AG04450 (cell line): ENCODE measurements at regions not wholly inside any gene's neighbourhood (a gene's known extent, or its start where the extent isn't known, plus 50 kb on each side); places are given as distances from the start of the nearest gene placed in this dataset.
A peak's percentile ranks its signal among the peaks of the same experiment; 100 is the strongest.

ENCODE experiments used
- CTCF ChIA-PET: fragments of 300-600, 350-600 bp; formaldehyde crosslinking; extraction: SDS; loops from one replicate; lab custom pipeline; 2022; ENCODE audit warnings: antibody characterized with exemption, inconsistent platforms; lab: Charles Lee
- POLR2A ChIA-PET: fragments of 350-600 bp; formaldehyde crosslinking; extraction: SDS; loops from one replicate; lab custom pipeline; 2021; ENCODE audit warnings: antibody characterized with exemption, inconsistent platforms; lab: Yijun Ruan, JAX
- DNase-seq: peaks from one replicate; pipeline ENCODE4 v3.0.0-alpha.2; 2011; ENCODE audit warnings: low read depth, low spot score
- H3K27ac ChIP-seq: one replicate; pipeline ENCODE4 v1.5.1; 2012; ENCODE audit warnings: low read depth, low read length, control low read depth
- H3K27me3 ChIP-seq: one replicate; pipeline ENCODE4 v1.6.0; 2012; ENCODE audit warnings: low read length; ENCODE audit not compliant: control insufficient read depth, insufficient read depth
- H3K4me3 ChIP-seq: 2 replicates; pipeline ENCODE4 v1.5.1; 2011; ENCODE audit warnings: mild to moderate bottlenecking, low read depth, low read length, control low read depth
- H3K9me3 ChIP-seq: 2 replicates; pipeline ENCODE4 v1.5.1; 2012; ENCODE audit warnings: low read length; ENCODE audit not compliant: control insufficient read depth, insufficient read depth
- TF ChIP-seq, protein P1 (sequence below): IDR thresholded peaks from 2 replicates; pipeline ENCODE4 v1.5.1; 2011; ENCODE audit warnings: low read depth, low read length, control low read depth, inconsistent platforms

DNA sequence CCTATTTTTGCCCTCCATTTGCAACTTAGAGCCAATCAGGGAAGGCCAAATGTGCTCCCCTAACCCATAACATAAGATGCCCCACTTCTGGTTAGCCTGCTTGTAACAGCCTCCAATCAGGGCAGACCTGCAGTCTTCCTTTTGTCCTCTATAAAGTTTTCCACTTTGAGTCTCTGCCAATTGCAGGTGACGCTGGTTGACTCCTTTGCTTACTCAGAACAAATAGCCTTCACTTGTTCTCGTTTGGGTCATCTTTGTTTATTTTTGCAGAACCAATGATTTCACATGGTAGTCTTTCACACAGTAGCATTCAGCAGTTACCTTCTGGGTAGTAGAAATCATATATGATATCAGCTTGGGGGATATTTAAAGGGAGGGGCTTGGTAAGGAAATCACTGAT, 225.6 kb downstream of the MINAR1 start:
- ChIA-PET CTCF (interaction anchor here (0.6 kb wide), 1 partner anchor 101 kb away, joined by 3 read pairs; no protein-coding TSS in a partner anchor), POLR2A (no interaction called here)
- TF ChIP-seq, protein P1, sequence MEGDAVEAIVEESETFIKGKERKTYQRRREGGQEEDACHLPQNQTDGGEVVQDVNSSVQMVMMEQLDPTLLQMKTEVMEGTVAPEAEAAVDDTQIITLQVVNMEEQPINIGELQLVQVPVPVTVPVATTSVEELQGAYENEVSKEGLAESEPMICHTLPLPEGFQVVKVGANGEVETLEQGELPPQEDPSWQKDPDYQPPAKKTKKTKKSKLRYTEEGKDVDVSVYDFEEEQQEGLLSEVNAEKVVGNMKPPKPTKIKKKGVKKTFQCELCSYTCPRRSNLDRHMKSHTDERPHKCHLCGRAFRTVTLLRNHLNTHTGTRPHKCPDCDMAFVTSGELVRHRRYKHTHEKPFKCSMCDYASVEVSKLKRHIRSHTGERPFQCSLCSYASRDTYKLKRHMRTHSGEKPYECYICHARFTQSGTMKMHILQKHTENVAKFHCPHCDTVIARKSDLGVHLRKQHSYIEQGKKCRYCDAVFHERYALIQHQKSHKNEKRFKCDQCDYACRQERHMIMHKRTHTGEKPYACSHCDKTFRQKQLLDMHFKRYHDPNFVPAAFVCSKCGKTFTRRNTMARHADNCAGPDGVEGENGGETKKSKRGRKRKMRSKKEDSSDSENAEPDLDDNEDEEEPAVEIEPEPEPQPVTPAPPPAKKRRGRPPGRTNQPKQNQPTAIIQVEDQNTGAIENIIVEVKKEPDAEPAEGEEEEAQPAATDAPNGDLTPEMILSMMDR, result no peak
- Histone ChIP-seq H3K27me3 (no peaks in the 10 kb centered on the region), H3K9me3 (no peaks in the 10 kb centered on the region), H3K4me3 (no peak overlapping the region), H3K27ac (no peak overlapping the region)
- no peak for DNase-seq

DNA sequence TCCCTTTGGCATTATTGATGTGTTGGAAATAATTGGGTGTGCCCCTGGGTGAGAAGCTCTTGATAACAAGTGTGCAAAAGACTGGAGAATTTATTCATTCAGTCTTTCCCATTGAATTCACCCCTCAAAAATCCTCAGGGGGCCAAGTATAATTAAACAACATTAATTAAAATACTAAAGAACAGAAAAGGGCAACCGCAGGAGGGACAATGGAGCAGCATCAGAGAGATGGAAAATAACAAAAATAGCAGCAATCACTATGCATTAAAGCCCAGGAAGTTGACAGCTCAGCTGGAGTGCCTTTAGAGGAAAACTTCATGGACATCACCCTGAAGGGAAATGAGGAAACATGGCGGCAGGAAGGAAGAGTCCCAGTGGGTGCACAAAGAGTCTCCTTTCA, 227.6 kb downstream of the MINAR1 start:
- H3K27ac ChIP-seq, result no peak overlapping the region
- POLR2A ChIA-PET, result no interaction called here
- CTCF ChIA-PET, result no interaction called here
- DNase-seq, result no peak
- H3K9me3 ChIP-seq, result no peaks in the 10 kb centered on the region
- TF ChIP-seq, protein P1, result no peak
- H3K4me3 ChIP-seq, result no peak overlapping the region
- H3K27me3 ChIP-seq, result no peaks in the 10 kb centered on the region

DNA sequence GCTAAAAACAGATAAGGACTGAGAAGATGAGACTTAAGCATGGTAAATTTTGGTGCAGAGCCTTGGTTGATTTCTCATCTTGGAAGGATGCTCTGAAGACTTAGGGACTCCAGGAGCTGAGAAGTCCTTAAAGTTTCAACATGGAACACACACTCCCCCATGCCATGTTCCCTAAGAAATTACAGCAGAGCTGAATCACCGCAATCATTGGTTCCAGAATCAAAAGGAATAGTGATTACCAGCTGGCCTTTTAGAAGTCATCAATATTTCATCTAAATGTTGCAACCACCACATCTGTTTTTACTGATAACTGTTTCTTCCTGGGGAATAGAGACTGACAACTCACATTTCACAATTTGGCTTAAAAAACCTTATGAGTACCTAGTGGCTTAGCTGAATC, 229.3 kb downstream of the MINAR1 start:
- CTCF ChIA-PET, result no interaction called here
- Histone ChIP-seq H3K27me3 (no peaks in the 10 kb centered on the region), H3K9me3 (no peaks in the 10 kb centered on the region), H3K4me3 (no peak overlapping the region), H3K27ac (no peak overlapping the region)
- no peak for DNase-seq
- POLR2A ChIA-PET, result no interaction called here
- TF ChIP-seq, protein P1, result no peak

DNA sequence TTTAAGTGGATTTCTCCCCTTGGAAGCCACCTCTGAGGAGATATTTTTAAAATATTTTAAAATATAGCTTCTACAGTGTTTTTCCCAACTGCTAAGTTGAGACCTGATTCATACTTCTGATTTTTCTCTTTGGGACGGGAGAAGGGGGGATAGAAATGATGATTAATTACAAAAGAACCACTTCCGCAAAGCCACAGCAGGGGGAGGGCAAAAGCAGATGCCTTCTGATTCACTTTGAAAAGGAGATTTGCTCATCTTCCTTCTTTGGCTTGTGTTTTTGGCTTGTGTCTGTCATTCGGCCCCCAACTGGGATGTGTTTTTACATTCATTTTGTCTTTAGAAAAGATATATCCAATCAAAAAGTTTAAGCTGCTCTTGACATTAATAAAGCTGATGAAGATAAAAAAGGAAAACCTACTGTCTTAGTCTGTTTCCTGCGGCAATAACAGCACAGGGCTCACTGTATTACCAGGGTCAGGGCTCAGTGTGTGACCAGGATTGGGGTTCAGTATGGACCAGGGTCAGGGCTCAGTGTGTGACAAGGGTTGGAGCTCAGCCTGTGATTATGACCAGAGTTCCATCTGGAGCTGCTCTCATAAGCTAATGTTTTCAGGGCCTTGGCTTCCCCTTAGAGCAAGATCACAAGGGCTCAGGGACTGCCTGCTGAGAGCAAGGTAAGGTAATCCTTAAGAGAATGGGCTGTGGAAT, 223.2 kb downstream of the MTHFS start:
- Histone ChIP-seq H3K9me3 (no peaks in the 10 kb centered on the region), H3K27ac (peak overlapping the region; percentile 12), H3K27me3 (no peaks in the 10 kb centered on the region), H3K4me3 (no peak overlapping the region)
- TF ChIP-seq, protein P1, result 0 out of 2 replicates have a peak, but pooled peaks have one; percentile 12
- DNase-seq, result no peak
- ChIA-PET POLR2A (no interaction called here), CTCF (interaction anchor here (1.2 kb wide), 1 partner anchor 176 kb away, joined by 3 read pairs; no protein-coding TSS in a partner anchor)

DNA sequence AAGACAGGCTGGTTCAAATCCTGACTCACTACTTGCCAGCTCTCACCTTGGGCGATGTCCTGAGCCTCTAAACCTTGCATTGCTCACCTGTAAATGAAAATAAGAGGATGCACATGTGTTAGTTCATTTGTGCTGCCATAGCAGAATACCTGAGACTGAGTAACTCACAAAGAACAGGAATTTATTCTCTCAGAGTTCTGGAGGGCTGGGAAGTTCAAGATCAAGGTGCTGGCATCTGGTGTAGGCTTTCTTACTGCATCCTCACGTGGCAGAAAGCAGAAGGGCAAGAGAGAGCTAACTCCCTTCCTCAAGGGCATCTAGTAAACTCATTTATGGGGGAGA, 222.7 kb downstream of the MTHFS start:
- TF ChIP-seq, protein P1, result no peak
- CTCF ChIA-PET, result interaction anchor here (1.2 kb wide), 1 partner anchor 175 kb away, joined by 3 read pairs; no protein-coding TSS in a partner anchor
- POLR2A ChIA-PET, result no interaction called here
- Histone ChIP-seq H3K27me3 (no peaks in the 10 kb centered on the region), H3K27ac (no peak overlapping the region), H3K9me3 (no peaks in the 10 kb centered on the region), H3K4me3 (no peak overlapping the region)
- DNase-seq, result no peak
